Cerebellar nuclear complex (tissue), 1 donor: ENCODE measurements at regions not wholly inside any gene's neighbourhood (a gene's known extent, or its start where the extent isn't known, plus 50 kb on each side); places are given as distances from the start of the nearest gene placed in this dataset.
"Not testable (repeated sequence)": the region's sequence is repeated elsewhere in the genome, so short reads cannot be mapped to it uniquely, and the experiment has no call there.

Experiments used
- DNase-seq, 2 experiments: peaks; one replicate each; lab custom pipeline; 2025; lab: John Stamatoyannopoulos, UW

- DNase-seq: no peak
Observed at GRCh38 chr19:28737021-28737895, 475.7 kb downstream of the UQCRFS1 start.

GRCh38 chr19:28736528-28736927 is 476.4 kb downstream of the UQCRFS1 start:
- no peak for DNase-seq

GRCh38 chr19:28731577-28731976 is 481.4 kb downstream of the UQCRFS1 start:
- no peak for DNase-seq

- no peak for DNase-seq
Observed at GRCh38 chr19:28730791-28731512, 482.0 kb downstream of the UQCRFS1 start.

GRCh38 chr19:28727480-28728159 is 485.3 kb downstream of the UQCRFS1 start:
- DNase-seq: no peak

- DNase-seq: no peak
Observed at GRCh38 chr19:28726533-28727479, 486.1 kb downstream of the UQCRFS1 start.

- no peak for DNase-seq
Observed at GRCh38 chr19:28718909-28719308, 494.0 kb downstream of the UQCRFS1 start.

- DNase-seq: no peak
Observed at GRCh38 chr19:28715157-28715556, 497.8 kb downstream of the UQCRFS1 start.

GRCh38 chr19:28711411-28711810 is 501.5 kb downstream of the UQCRFS1 start:
- no peak for DNase-seq

GRCh38 chr19:28710278-28710677 is 502.7 kb downstream of the UQCRFS1 start:
- DNase-seq: no peak

- no peak for DNase-seq
Observed at GRCh38 chr19:28706693-28707092, 506.3 kb downstream of the UQCRFS1 start.

GRCh38 chr19:28705008-28705407 is 507.9 kb downstream of the UQCRFS1 start:
- DNase-seq: no peak

GRCh38 chr19:28703400-28703956 is 509.5 kb downstream of the UQCRFS1 start:
- DNase-seq: no peak

- DNase-seq: no peak
Observed at GRCh38 chr19:28701491-28701890, 511.5 kb downstream of the UQCRFS1 start.

- no peak for DNase-seq
Observed at GRCh38 chr19:28700176-28700575, 512.8 kb downstream of the UQCRFS1 start.

- no peak for DNase-seq
Observed at GRCh38 chr19:28697308-28697707, 515.6 kb downstream of the UQCRFS1 start.

- no peak for DNase-seq
Observed at GRCh38 chr19:28694812-28695211, 518.1 kb downstream of the UQCRFS1 start.

- no peak for DNase-seq
Observed at GRCh38 chr19:28691683-28692082, 521.3 kb downstream of the UQCRFS1 start.

- DNase-seq: not testable (repeated sequence)
Observed at GRCh38 chr19:28689464-28689863, 523.5 kb downstream of the UQCRFS1 start.

- DNase-seq: no peak
Observed at GRCh38 chr19:28687296-28687695, 525.7 kb downstream of the UQCRFS1 start.

- DNase-seq: no peak
Observed at GRCh38 chr19:28686756-28687155, 526.2 kb downstream of the UQCRFS1 start.
